MG63 (cell line): ENCODE measurements at regions not wholly inside any gene's neighbourhood (a gene's known extent, or its start where the extent isn't known, plus 50 kb on each side); places are given as distances from the start of the nearest gene placed in this dataset.
"Not testable (repeated sequence)": the region's sequence is repeated elsewhere in the genome, so short reads cannot be mapped to it uniquely, and the experiment has no call there.

Experiments
- DNase-seq: peaks from one replicate; pipeline ENCODE4 v3.0.0-alpha.2; 2020
- H3K27me3 ChIP-seq: fragments of 250-450 bp; sonication (Bioruptor Pico); 2 replicates; pipeline ENCODE4 v1.5.1; 2020; ENCODE audit warnings: mild to moderate bottlenecking, moderate library complexity
- H3K36me3 ChIP-seq: fragments of 250-450 bp; sonication (Bioruptor Pico); 2 replicates; pipeline ENCODE4 v1.5.1; 2020; ENCODE audit warnings: mild to moderate bottlenecking, moderate library complexity
- H3K4me3 ChIP-seq: fragments of 250-450 bp; sonication (Bioruptor Pico); 2 replicates; pipeline ENCODE4 v1.5.1; 2020; ENCODE audit warnings: mild to moderate bottlenecking, moderate library complexity
- H3K9me3 ChIP-seq: fragments of 250-450 bp; sonication (Bioruptor Pico); 2 replicates; pipeline ENCODE4 v1.5.1; 2020; ENCODE audit warnings: mild to moderate bottlenecking, moderate library complexity

- H3K4me3 ChIP-seq = no peak overlapping the region
- H3K9me3 ChIP-seq = no peaks in the 10 kb centered on the region
- H3K27me3 ChIP-seq = no peaks in the 10 kb centered on the region
- no peak for DNase-seq
- no peaks in the 10 kb centered on the region for H3K36me3 ChIP-seq
Observed at GRCh38 chr7:91468256-91468655, 204.0 kb downstream of the FZD1 start.

DNA sequence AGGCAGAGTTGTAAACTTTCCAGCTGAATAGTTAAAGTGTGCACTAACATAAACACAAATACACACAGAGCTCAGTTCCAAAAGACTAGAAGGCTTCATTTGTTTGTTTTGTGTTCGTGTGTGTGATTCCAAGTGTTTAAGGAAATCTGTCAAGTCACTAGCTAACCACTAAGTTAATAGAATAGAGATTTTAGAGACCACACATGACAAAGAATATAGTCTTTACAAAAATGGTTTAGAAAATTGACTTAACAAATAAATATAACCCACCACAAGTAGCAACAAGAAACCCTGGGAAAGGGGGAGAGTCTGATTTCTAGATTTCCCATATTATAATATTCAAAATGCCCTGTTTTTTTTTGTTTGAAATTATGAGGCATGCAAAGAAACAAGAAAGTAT lies 209.4 kb downstream of the FZD1 start:
- H3K4me3 ChIP-seq = no peak overlapping the region
- no peaks in the 10 kb centered on the region for H3K27me3 ChIP-seq
- H3K9me3 ChIP-seq = peaks cover 7% of the 10 kb centered on the region; the same call in 1 of the 2 replicates
- DNase-seq = no peak
- H3K36me3 ChIP-seq = no peaks in the 10 kb centered on the region

DNA sequence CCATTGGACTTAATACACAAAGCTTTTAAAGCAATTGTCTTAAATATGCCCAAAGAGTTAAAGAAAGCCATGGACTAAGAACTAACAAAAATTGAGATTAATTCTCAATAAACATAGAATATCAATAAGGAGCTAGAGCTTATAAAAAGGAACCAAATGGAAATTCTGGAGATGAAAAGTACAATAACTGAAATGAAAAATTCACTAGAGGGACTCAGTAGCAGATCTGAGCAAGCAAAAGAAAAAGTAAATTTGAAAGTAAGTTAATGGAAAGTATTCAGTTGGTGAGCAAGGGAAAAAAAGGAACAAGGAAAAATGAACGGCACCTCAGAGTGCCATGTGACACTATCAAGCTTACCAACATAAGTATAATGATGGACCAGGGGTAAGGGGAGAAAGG lies 209.8 kb downstream of the FZD1 start:
- Histone ChIP-seq H3K4me3 (no peak overlapping the region), H3K27me3 (no peaks in the 10 kb centered on the region), H3K9me3 (peaks cover 7% of the 10 kb centered on the region; the same call in 1 of the 2 replicates), H3K36me3 (no peaks in the 10 kb centered on the region)
- no peak for DNase-seq

DNA sequence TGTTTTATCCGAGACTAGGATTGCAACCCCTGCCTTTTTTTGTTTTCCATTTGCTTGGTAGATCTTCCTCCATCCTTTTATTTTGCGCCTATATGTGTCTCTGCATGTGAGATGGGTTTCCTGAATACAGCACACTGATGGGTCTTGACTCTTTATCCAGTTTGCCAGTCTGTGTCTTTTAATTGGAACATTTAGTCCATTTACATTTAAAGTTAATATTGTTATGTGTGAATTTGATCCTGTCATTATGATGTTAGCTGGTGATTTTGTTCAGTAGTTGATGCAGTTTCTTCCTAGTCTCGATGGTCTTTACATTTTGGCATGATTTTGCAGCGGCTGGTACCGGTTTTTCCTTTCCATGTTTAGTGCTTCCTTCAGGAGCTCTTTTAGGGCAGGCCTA lies 216.2 kb downstream of the FZD1 start:
- not testable (repeated sequence) for H3K27me3 ChIP-seq, H3K4me3 ChIP-seq, H3K9me3 ChIP-seq, H3K36me3 ChIP-seq, DNase-seq

- DNase-seq = no peak
- no peak overlapping the region for H3K4me3 ChIP-seq
- H3K9me3 ChIP-seq = no peaks in the 10 kb centered on the region
- H3K27me3 ChIP-seq = no peaks in the 10 kb centered on the region
- no peaks in the 10 kb centered on the region for H3K36me3 ChIP-seq
Observed at GRCh38 chr7:91491868-91492267, 227.6 kb downstream of the FZD1 start.

GRCh38 chr7:91492317-91492716 lies 228.1 kb downstream of the FZD1 start:
- Histone ChIP-seq H3K36me3 (no peaks in the 10 kb centered on the region), H3K4me3 (no peak overlapping the region), H3K9me3 (no peaks in the 10 kb centered on the region), H3K27me3 (no peaks in the 10 kb centered on the region)
- no peak for DNase-seq

- Histone ChIP-seq H3K27me3 (no peaks in the 10 kb centered on the region), H3K9me3 (no peaks in the 10 kb centered on the region), H3K4me3 (no peak overlapping the region), H3K36me3 (no peaks in the 10 kb centered on the region)
- DNase-seq = no peak
Observed at GRCh38 chr7:91492773-91493172, 228.5 kb downstream of the FZD1 start.

- DNase-seq = no peak
Observed at GRCh38 chr7:91494450-91494849, 230.2 kb downstream of the FZD1 start.

GRCh38 chr7:91496251-91496820 lies 232.1 kb downstream of the FZD1 start:
- DNase-seq = no peak
- Histone ChIP-seq H3K36me3 (no peaks in the 10 kb centered on the region), H3K4me3 (no peak overlapping the region), H3K9me3 (no peaks in the 10 kb centered on the region), H3K27me3 (no peaks in the 10 kb centered on the region)

More at GRCh38 chr7:91494450-91494849, 230.2 kb downstream of the FZD1 start:
- no peaks in the 10 kb centered on the region for H3K27me3 ChIP-seq
- H3K4me3 ChIP-seq = no peak overlapping the region
- no peaks in the 10 kb centered on the region for H3K36me3 ChIP-seq
- no peaks in the 10 kb centered on the region for H3K9me3 ChIP-seq

DNA sequence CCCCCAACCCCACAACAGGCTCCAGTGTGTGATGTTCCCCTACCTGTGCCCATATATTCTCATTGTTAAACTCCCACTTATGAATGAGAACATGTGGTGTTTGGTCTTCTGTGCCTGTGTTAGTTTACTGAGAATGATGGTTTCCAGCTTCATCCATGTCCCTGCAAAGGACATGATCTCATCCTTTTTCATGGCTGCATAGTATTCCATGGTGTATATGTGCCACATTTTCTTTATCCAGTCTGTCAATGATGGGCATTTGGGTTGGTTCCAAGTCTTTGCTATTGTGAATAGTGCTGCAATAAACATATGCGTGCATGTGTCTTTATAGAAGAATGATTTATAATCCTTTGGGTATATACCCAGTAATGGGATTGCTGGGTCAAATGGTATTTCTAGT lies 233.0 kb downstream of the FZD1 start:
- not testable (repeated sequence) for H3K4me3 ChIP-seq, H3K36me3 ChIP-seq, DNase-seq, H3K27me3 ChIP-seq, H3K9me3 ChIP-seq

DNA sequence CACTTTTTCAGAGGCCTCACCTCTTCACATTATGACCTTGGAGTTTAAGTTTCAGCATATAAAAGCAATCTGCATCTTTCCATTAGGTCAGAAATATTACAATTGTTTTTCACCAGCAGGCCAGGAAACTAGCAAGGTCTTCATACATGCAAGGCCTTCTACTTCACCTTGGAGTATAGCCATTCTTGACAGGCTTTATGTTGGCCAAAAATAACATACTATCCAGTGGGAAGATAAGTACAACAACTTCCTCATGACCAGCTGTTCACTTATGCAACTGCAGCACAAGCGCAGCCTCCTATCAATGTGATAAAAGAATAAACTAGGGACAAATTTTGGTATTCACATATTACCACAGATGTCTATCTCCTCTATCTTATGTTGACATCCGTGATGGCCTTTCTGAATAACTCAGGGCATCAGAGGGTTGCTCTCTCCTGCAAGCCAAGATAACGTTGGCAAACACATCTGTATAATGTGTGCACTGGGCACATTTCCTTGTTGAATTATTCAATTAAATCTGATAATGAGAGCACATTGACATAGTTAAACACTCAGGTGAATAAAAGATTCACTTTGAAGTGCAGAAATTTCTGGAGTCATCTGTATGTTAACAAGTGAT lies 239.8 kb downstream of the FZD1 start:
- no peak for DNase-seq
- Histone ChIP-seq H3K27me3 (no peaks in the 10 kb centered on the region), H3K36me3 (no peaks in the 10 kb centered on the region), H3K9me3 (no peaks in the 10 kb centered on the region), H3K4me3 (no peak overlapping the region)

- no peaks in the 10 kb centered on the region for H3K36me3 ChIP-seq
- DNase-seq = no peak
- H3K9me3 ChIP-seq = no peaks in the 10 kb centered on the region
- H3K27me3 ChIP-seq = no peaks in the 10 kb centered on the region
- no peak overlapping the region for H3K4me3 ChIP-seq
Observed at GRCh38 chr7:91504919-91505318, 240.7 kb downstream of the FZD1 start.

DNA sequence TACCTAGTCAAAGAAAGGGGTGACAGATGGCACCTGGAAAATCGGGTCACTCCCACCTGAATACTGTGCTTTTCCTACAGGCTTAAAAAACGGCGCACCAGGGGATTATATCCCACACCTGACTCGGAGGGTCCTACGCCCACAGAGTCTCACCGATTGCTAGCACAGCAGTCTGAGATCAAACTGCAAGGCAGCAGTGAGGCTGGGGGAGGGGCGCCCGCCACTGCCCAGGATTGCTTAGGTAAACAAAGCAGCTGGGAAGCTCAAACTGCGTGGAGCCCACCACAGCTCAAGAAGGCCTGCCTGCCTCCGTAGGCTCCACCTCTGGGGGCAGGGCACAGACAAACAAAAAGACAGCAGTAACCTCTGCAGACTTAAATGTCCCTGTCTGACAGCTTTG lies 242.7 kb downstream of the FZD1 start:
- not testable (repeated sequence) for H3K27me3 ChIP-seq, H3K9me3 ChIP-seq, H3K4me3 ChIP-seq, DNase-seq, H3K36me3 ChIP-seq

- not testable (repeated sequence) for H3K9me3 ChIP-seq, H3K27me3 ChIP-seq, DNase-seq, H3K4me3 ChIP-seq, H3K36me3 ChIP-seq
Observed at GRCh38 chr7:91511861-91512260, 247.6 kb downstream of the FZD1 start.

GRCh38 chr7:91512958-91513357 lies 248.7 kb downstream of the FZD1 start:
- no peaks in the 10 kb centered on the region for H3K36me3 ChIP-seq
- no peak overlapping the region for H3K4me3 ChIP-seq
- DNase-seq = no peak
- no peaks in the 10 kb centered on the region for H3K9me3 ChIP-seq
- H3K27me3 ChIP-seq = no peaks in the 10 kb centered on the region

- Histone ChIP-seq H3K9me3 (no peaks in the 10 kb centered on the region), H3K4me3 (no peak overlapping the region), H3K27me3 (no peaks in the 10 kb centered on the region), H3K36me3 (no peaks in the 10 kb centered on the region)
- DNase-seq = no peak
Observed at GRCh38 chr7:91514591-91514990, 250.4 kb downstream of the FZD1 start.

GRCh38 chr7:91515961-91516360 lies 251.7 kb downstream of the FZD1 start:
- H3K36me3 ChIP-seq = no peaks in the 10 kb centered on the region
- no peak for DNase-seq
- no peaks in the 10 kb centered on the region for H3K9me3 ChIP-seq
- no peaks in the 10 kb centered on the region for H3K27me3 ChIP-seq
- no peak overlapping the region for H3K4me3 ChIP-seq

- Histone ChIP-seq H3K27me3 (no peaks in the 10 kb centered on the region), H3K9me3 (no peaks in the 10 kb centered on the region), H3K36me3 (no peaks in the 10 kb centered on the region), H3K4me3 (no peak overlapping the region)
- no peak for DNase-seq
Observed at GRCh38 chr7:91517201-91517785, 253.1 kb downstream of the FZD1 start.
